ENCODE measurements at regions not wholly inside any gene's neighbourhood (a gene's known extent, or its start where the extent isn't known, plus 50 kb on each side); places are given as distances from the start of the nearest gene placed in this dataset.
A peak's percentile ranks its signal among the peaks of the same experiment; 100 is the strongest.

- no peaks in the 10 kb centered on the region for H3K36me3 ChIP-seq (ENCODE audit: control insufficient read depth, insufficient read depth, low read length)
- no peaks in the 10 kb centered on the region for H3K4me1 ChIP-seq (ENCODE audit: control insufficient read depth, insufficient read depth, low read length)
- no peak overlapping the region for H3K9ac ChIP-seq (ENCODE audit: low read depth, low read length)
- no peaks in the 10 kb centered on the region for H3K27me3 ChIP-seq (ENCODE audit: control insufficient read depth, insufficient read depth, low read length)
- H3K4me3 ChIP-seq (ENCODE audit: low read depth, low read length), result no peak overlapping the region
- no peak overlapping the region for H3K27ac ChIP-seq (ENCODE audit: low read depth, low read length)
- H3K9me3 ChIP-seq (ENCODE audit: control insufficient read depth, insufficient read depth, low read length), result peaks cover 10% of the 10 kb centered on the region; the same call in 1 of the 2 replicates
Measured at GRCh38 chrX:68945603-68946228, 116.9 kb downstream of the EFNB1 start.

GRCh38 chrX:68945081-68945602 is 116.3 kb downstream of the EFNB1 start:
- no peaks in the 10 kb centered on the region for H3K36me3 ChIP-seq (ENCODE audit: control insufficient read depth, insufficient read depth, low read length)
- no peak overlapping the region for H3K27ac ChIP-seq (ENCODE audit: low read depth, low read length)
- no peaks in the 10 kb centered on the region for H3K27me3 ChIP-seq (ENCODE audit: control insufficient read depth, insufficient read depth, low read length)
- H3K4me1 ChIP-seq (ENCODE audit: control insufficient read depth, insufficient read depth, low read length), result no peaks in the 10 kb centered on the region
- H3K4me3 ChIP-seq (ENCODE audit: low read depth, low read length), result no peak overlapping the region
- H3K9ac ChIP-seq (ENCODE audit: low read depth, low read length), result no peak overlapping the region
- H3K9me3 ChIP-seq (ENCODE audit: control insufficient read depth, insufficient read depth, low read length), result peaks cover 10% of the 10 kb centered on the region; the same call in 1 of the 2 replicates

DNA sequence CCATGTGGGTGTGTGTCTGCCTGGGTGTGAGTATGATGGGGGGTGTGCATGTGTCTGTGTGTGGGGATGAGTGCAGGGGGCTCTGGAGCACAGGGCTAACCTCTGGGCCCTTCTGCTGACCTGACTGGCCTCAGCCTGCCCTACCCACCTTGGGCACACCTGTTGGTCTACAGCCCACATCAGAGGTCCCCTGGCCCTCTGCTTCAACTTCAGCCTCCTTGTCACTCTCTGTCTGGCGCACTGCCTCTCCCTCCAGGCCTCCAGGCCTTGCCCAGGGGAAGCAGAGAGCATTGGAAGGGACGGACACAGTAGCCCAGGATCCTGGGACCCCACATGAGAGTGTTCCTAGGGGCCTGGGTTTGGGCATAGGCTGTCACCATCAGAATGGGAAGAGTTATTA is 115.4 kb downstream of the EFNB1 start:
- H3K4me3 ChIP-seq (ENCODE audit: low read depth, low read length), result no peak overlapping the region
- H3K9ac ChIP-seq (ENCODE audit: low read depth, low read length), result no peak overlapping the region
- H3K9me3 ChIP-seq (ENCODE audit: control insufficient read depth, insufficient read depth, low read length), result peaks cover 10% of the 10 kb centered on the region; the same call in 1 of the 2 replicates
- no peak overlapping the region for H3K27ac ChIP-seq (ENCODE audit: low read depth, low read length)
- no peaks in the 10 kb centered on the region for H3K27me3 ChIP-seq (ENCODE audit: control insufficient read depth, insufficient read depth, low read length)
- H3K36me3 ChIP-seq (ENCODE audit: control insufficient read depth, insufficient read depth, low read length), result no peaks in the 10 kb centered on the region
- H3K4me1 ChIP-seq (ENCODE audit: control insufficient read depth, insufficient read depth, low read length), result no peaks in the 10 kb centered on the region

DNA sequence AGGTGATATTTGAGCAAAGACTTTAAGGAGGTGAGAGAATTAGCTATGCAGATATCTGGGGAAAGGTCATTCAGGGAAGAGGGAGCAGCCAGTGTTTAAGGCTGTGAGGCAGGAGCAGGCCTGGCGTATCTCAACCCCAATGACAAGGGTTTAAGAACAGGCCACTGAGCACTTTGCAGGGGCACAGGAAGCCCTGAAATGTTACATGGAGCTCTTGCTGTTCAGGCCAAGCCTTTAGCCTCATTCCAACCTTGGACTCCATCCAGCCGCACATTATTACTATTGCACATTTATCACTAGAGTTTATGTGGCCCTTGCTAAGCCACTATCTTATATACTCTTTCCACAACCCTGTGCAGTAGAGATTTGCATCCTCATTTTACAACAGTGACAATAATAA is 114.0 kb downstream of the EFNB1 start:
- Histone ChIP-seq H3K9ac (ENCODE audit: low read depth, low read length) (no peak overlapping the region), H3K36me3 (ENCODE audit: control insufficient read depth, insufficient read depth, low read length) (no peaks in the 10 kb centered on the region), H3K27ac (ENCODE audit: low read depth, low read length) (no peak overlapping the region), H3K4me3 (ENCODE audit: low read depth, low read length) (no peak overlapping the region), H3K9me3 (ENCODE audit: control insufficient read depth, insufficient read depth, low read length) (peaks cover 10% of the 10 kb centered on the region; the same call in 1 of the 2 replicates), H3K4me1 (ENCODE audit: control insufficient read depth, insufficient read depth, low read length) (no peaks in the 10 kb centered on the region), H3K27me3 (ENCODE audit: control insufficient read depth, insufficient read depth, low read length) (no peaks in the 10 kb centered on the region)

DNA sequence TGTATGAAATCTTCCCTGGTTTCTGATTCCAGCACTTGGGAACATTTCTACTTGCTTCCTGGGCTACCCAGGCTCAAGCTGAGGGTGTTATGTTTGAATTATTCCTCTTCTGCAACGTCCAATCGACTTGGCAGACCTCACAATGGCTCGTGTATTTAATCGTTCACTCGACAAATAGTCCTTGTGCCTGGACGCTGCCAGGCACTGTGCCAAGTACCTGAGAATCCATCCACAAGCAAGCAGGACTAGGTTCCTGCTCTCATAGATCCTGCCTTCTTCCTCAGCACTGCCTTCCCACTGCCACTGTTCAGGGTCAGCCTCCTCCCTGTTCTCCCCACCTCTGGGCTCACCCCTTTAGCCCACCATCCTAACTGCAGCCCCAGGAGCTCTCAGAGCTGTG is 113.3 kb downstream of the EFNB1 start:
- Histone ChIP-seq H3K4me1 (ENCODE audit: control insufficient read depth, insufficient read depth, low read length) (no peaks in the 10 kb centered on the region), H3K36me3 (ENCODE audit: control insufficient read depth, insufficient read depth, low read length) (no peaks in the 10 kb centered on the region), H3K9ac (ENCODE audit: low read depth, low read length) (no peak overlapping the region), H3K4me3 (ENCODE audit: low read depth, low read length) (no peak overlapping the region), H3K9me3 (ENCODE audit: control insufficient read depth, insufficient read depth, low read length) (peaks cover 12% of the 10 kb centered on the region; the same call in 1 of the 2 replicates), H3K27ac (ENCODE audit: low read depth, low read length) (no peak overlapping the region), H3K27me3 (ENCODE audit: control insufficient read depth, insufficient read depth, low read length) (no peaks in the 10 kb centered on the region)

- H3K27ac ChIP-seq (ENCODE audit: low read depth, low read length), result no peak overlapping the region
- H3K4me1 ChIP-seq (ENCODE audit: control insufficient read depth, insufficient read depth, low read length), result no peaks in the 10 kb centered on the region
- peaks cover 12% of the 10 kb centered on the region; the same call in 1 of the 2 replicates for H3K9me3 ChIP-seq (ENCODE audit: control insufficient read depth, insufficient read depth, low read length)
- no peaks in the 10 kb centered on the region for H3K36me3 ChIP-seq (ENCODE audit: control insufficient read depth, insufficient read depth, low read length)
- no peak overlapping the region for H3K4me3 ChIP-seq (ENCODE audit: low read depth, low read length)
- no peak overlapping the region for H3K9ac ChIP-seq (ENCODE audit: low read depth, low read length)
- H3K27me3 ChIP-seq (ENCODE audit: control insufficient read depth, insufficient read depth, low read length), result no peaks in the 10 kb centered on the region
Measured at GRCh38 chrX:68941385-68941952, 112.6 kb downstream of the EFNB1 start.

DNA sequence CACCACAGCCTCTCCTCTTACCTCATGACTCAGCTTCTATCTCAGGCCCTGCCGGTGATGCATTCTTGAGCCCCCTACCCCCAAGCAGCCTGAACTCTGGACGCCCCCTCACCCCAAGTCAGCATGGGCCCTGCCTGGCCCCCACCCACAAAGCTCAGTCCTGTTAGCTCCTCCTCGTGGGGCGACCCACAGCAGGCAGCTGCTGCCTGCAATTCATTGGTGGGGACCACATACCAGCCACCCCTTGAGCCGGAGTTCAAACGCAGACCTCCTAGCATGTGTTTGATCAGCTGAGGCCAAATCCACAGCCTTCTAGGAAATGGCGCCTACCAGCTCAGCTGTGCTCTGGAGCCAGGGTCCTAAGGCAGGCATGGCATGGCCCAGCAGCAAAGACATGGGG is 111.8 kb downstream of the EFNB1 start:
- Histone ChIP-seq H3K9me3 (ENCODE audit: control insufficient read depth, insufficient read depth, low read length) (peaks cover 12% of the 10 kb centered on the region; the same call in 1 of the 2 replicates), H3K36me3 (ENCODE audit: control insufficient read depth, insufficient read depth, low read length) (no peaks in the 10 kb centered on the region), H3K4me1 (ENCODE audit: control insufficient read depth, insufficient read depth, low read length) (no peaks in the 10 kb centered on the region), H3K4me3 (ENCODE audit: low read depth, low read length) (no peak overlapping the region), H3K27ac (ENCODE audit: low read depth, low read length) (no peak overlapping the region), H3K27me3 (ENCODE audit: control insufficient read depth, insufficient read depth, low read length) (no peaks in the 10 kb centered on the region), H3K9ac (ENCODE audit: low read depth, low read length) (no peak overlapping the region)

DNA sequence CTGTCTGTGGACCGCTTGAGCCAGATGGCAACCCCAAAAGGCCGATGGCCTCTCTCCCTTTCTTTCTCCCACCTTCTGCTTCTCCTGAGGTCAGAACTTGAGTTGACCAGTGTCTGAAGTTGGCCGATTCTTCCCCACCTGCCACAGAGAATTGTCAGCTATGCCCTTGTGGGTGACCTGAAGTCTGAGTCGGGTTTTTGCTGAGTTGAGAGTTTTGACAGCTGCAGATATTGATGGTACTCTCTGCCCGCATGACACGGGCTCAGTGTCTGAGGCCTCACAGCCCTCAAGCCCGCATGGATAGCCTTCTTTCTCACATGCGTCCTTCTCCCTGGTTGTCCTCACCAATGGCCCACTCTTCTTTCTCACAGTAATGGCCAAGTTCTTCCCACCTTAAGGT is 111.0 kb downstream of the EFNB1 start:
- no peaks in the 10 kb centered on the region for H3K36me3 ChIP-seq (ENCODE audit: control insufficient read depth, insufficient read depth, low read length)
- H3K9me3 ChIP-seq (ENCODE audit: control insufficient read depth, insufficient read depth, low read length), result peaks cover 19% of the 10 kb centered on the region
- H3K4me3 ChIP-seq (ENCODE audit: low read depth, low read length), result no peak overlapping the region

DNA sequence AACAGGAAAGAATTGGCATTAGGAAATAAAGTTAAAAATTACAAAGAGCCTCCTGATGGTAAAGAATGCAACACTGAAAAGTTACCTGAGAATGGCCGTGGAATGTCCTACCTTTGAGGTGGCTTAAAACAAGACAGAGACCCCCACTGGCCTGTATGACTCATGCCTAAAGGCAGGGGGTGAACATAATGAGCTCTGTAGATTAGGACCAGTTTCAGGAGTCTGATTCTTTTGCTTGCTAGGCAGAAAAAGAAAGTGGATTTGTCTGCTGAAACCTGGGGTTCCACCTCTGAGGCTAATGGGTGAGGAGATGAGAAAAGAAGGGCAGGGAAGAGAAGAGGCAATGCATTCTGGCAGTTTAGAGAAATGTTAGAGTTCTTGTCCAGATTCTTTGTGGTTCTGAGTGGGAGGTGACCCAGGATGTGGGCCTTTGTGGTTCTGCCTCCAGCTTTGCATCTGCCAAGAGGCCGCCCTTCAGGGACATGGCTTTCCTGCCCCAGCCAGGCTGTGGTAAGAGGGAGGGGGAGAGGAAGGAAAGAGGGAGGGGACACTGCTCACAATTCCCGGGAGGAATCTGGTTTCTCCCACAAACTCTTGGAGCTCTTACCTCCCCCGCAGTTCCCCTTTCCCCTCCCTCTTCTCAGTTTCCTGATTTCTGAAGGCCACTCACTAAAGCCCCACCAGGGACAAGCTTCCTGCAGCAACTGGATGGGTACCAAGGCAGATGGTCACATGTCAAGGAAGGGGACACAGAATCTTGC is 109.6 kb downstream of the EFNB1 start:
- peaks cover 23% of the 10 kb centered on the region for H3K9me3 ChIP-seq (ENCODE audit: control insufficient read depth, insufficient read depth, low read length)
- peak overlapping the region; percentile 33 for H3K27ac ChIP-seq (ENCODE audit: low read depth, low read length)
- H3K27me3 ChIP-seq (ENCODE audit: control insufficient read depth, insufficient read depth, low read length), result no peaks in the 10 kb centered on the region
- no peaks in the 10 kb centered on the region for H3K36me3 ChIP-seq (ENCODE audit: control insufficient read depth, insufficient read depth, low read length)
- H3K4me3 ChIP-seq (ENCODE audit: low read depth, low read length), result no peak overlapping the region
- H3K9ac ChIP-seq (ENCODE audit: low read depth, low read length), result no peak overlapping the region
- H3K4me1 ChIP-seq (ENCODE audit: control insufficient read depth, insufficient read depth, low read length), result no peaks in the 10 kb centered on the region

More for the DNA sequence above, 111.0 kb downstream of the EFNB1 start:
- Histone ChIP-seq H3K27me3 (ENCODE audit: control insufficient read depth, insufficient read depth, low read length) (no peaks in the 10 kb centered on the region), H3K9ac (ENCODE audit: low read depth, low read length) (no peak overlapping the region), H3K4me1 (ENCODE audit: control insufficient read depth, insufficient read depth, low read length) (no peaks in the 10 kb centered on the region), H3K27ac (ENCODE audit: low read depth, low read length) (no peak overlapping the region)

- no peaks in the 10 kb centered on the region for H3K36me3 ChIP-seq (ENCODE audit: control insufficient read depth, insufficient read depth, low read length)
- peaks cover 25% of the 10 kb centered on the region for H3K9me3 ChIP-seq (ENCODE audit: control insufficient read depth, insufficient read depth, low read length)
- no peak overlapping the region for H3K4me3 ChIP-seq (ENCODE audit: low read depth, low read length)
- H3K4me1 ChIP-seq (ENCODE audit: control insufficient read depth, insufficient read depth, low read length), result no peaks in the 10 kb centered on the region
- no peaks in the 10 kb centered on the region for H3K27me3 ChIP-seq (ENCODE audit: control insufficient read depth, insufficient read depth, low read length)
- no peak overlapping the region for H3K27ac ChIP-seq (ENCODE audit: low read depth, low read length)
- no peak overlapping the region for H3K9ac ChIP-seq (ENCODE audit: low read depth, low read length)
Measured at GRCh38 chrX:68937581-68937980, 108.8 kb downstream of the EFNB1 start.

GRCh38 chrX:68936608-68937007 is 107.8 kb downstream of the EFNB1 start:
- Histone ChIP-seq H3K36me3 (ENCODE audit: control insufficient read depth, insufficient read depth, low read length) (no peaks in the 10 kb centered on the region), H3K9me3 (ENCODE audit: control insufficient read depth, insufficient read depth, low read length) (peaks cover 25% of the 10 kb centered on the region), H3K4me3 (ENCODE audit: low read depth, low read length) (no peak overlapping the region), H3K27ac (ENCODE audit: low read depth, low read length) (no peak overlapping the region), H3K9ac (ENCODE audit: low read depth, low read length) (no peak overlapping the region), H3K4me1 (ENCODE audit: control insufficient read depth, insufficient read depth, low read length) (no peaks in the 10 kb centered on the region), H3K27me3 (ENCODE audit: control insufficient read depth, insufficient read depth, low read length) (no peaks in the 10 kb centered on the region)

Data from HUES48 (cell line).